ENCODE measurements at regions not wholly inside any gene's neighbourhood (a gene's known extent, or its start where the extent isn't known, plus 50 kb on each side); places are given as distances from the start of the nearest gene placed in this dataset.

DNA sequence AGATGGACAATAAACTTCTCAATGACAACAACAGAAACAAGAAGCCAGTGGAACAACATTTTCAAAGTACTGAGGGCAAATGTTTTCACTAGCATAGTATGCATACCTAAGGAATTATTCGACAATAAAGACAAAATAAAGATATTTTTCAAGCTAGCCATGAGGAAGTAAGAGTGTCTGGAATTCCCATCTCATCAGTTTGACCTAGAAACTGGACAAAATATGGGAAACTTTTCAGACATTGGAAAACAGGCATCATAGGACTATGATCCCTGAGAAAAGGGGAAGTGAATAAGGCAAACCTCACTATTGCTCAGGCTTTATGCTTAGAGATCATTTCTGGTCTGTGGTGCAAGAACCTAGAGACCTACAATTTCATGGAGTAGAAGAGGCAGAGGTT is 86.3 kb downstream of the OAT start:
- H3K36me3 Mint-ChIP-seq (ENCODE audit: low read depth) = peaks cover 2% of the 10 kb centered on the region
- no peak overlapping the region for H3K27ac Mint-ChIP-seq
- peaks cover 45% of the 10 kb centered on the region for H3K27me3 Mint-ChIP-seq (ENCODE audit: low read depth)
- no peak overlapping the region for H3K4me3 Mint-ChIP-seq
- H3K9me3 Mint-ChIP-seq = peaks cover 16% of the 10 kb centered on the region
- H3K4me1 Mint-ChIP-seq (ENCODE audit: low read depth) = peaks cover 3% of the 10 kb centered on the region

DNA sequence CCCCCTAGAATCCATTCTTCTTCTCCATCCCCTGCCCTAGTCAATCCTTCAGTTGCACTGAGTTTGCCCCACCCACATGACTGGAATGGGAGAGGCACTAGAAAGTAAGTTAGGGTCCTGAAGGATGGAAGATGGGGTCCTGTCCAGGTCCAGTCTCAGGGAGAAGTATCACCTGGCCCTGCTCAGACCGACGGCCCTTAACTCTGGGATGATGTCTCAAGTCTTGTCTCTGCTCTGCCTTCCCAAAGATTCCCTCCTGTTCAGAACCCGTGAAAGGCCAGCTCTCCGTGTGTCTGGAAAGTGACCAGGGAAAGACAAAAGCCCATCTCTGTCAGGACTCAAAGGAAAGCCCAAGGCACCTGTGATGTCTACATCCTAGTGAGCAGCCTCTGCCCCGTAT is 88.8 kb downstream of the OAT start:
- Mint-ChIP-seq H3K27ac (no peak overlapping the region), H3K4me1 (ENCODE audit: low read depth) (peaks cover 3% of the 10 kb centered on the region), H3K4me3 (no peak overlapping the region), H3K27me3 (ENCODE audit: low read depth) (peaks cover 38% of the 10 kb centered on the region), H3K9me3 (peaks cover 16% of the 10 kb centered on the region), H3K36me3 (ENCODE audit: low read depth) (peaks cover 2% of the 10 kb centered on the region)

DNA sequence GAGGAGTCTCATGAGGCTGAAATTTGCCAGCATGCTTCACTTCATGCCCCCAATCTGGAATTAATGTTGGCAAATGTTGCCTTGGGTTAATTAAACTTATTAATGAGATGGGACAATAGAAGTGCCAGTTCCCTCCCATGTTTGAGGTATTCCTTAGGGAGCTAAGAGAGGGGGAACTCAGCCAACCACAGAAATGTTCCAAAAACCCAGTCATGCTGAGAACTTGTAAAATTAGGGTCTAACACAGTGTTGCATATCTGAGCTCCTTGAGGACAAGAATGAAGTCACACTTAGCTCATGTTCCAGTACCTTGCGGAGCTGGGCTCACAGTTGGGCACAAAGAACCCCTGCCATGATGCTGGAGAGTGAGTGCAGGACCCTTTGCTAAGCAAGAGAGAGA is 89.4 kb downstream of the OAT start:
- Mint-ChIP-seq H3K36me3 (ENCODE audit: low read depth) (peaks cover 2% of the 10 kb centered on the region), H3K27ac (no peak overlapping the region), H3K4me1 (ENCODE audit: low read depth) (peaks cover 3% of the 10 kb centered on the region), H3K27me3 (ENCODE audit: low read depth) (peaks cover 38% of the 10 kb centered on the region), H3K4me3 (no peak overlapping the region), H3K9me3 (peaks cover 16% of the 10 kb centered on the region)

DNA sequence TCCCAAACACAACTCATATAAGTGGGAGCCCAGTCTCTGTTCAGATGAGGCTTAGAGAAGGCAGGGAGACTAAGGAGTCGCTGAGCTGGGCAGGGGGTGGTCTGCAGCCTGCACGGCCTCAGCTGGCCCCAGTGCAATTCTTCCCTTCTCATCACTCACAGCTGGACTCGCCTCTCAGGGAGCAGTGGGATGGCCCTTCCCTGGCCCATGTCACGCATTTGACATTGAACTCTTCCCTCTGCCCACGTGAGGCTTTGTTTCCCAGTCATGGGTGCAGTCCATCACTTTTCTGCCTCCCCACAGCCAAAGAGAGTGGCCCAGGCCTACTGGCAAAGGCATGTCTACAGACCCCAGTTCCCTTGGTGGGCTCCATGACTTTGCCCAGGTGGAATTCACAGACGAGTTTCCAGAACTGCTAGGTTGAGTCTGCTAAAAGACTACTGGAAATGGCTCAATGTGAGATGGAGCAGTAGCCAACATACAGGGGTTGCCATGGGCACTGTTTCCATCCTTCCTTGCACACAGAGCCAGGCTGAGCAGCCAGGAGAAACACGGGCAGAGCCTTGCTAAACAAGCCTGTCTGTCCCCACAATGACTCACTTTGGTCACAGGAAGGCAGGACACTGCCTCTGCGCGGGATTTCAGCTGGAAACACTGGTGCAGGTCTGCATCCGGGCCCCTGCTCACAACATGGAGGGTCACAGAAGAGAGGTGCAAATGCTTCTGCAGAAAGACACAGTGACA is 90.1 kb downstream of the OAT start:
- Mint-ChIP-seq H3K4me1 (ENCODE audit: low read depth) (peaks cover 3% of the 10 kb centered on the region), H3K27me3 (ENCODE audit: low read depth) (peaks cover 38% of the 10 kb centered on the region), H3K9me3 (peaks cover 16% of the 10 kb centered on the region), H3K4me3 (no peak overlapping the region), H3K27ac (no peak overlapping the region), H3K36me3 (ENCODE audit: low read depth) (peaks cover 2% of the 10 kb centered on the region)

DNA sequence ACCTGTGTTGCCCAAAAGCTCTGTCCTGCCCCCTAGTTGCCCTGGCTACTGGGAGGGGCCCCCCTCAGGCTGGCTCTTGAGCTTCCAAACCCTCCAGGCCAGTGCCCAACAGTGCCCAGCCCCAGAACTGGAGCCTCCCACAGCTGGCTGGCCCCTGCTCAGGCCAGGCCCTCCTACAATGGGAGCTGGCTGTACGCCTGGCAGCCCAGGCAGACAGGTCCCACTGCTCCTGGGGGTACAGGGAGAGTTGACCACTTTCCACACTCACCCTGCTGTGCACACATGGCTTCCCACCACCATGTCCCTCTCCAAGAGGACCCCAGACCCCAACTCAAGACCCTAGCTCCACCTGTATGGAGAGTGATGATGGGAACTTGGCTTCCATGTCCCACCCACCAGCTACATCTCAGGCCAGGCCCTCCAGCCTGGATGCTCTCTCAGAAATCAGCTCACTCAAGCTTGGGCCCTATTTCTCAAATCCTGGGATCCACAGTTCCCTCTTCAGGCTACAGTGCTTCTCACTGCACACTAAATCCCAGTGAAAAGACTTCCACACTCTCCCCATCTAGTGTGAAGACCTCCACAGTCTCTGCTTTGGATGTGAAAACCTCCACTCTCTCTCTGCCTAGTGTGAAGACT is 92.6 kb downstream of the OAT start:
- H3K9me3 Mint-ChIP-seq = peaks cover under 1% of the 10 kb centered on the region
- no peaks in the 10 kb centered on the region for H3K36me3 Mint-ChIP-seq (ENCODE audit: low read depth)
- peaks cover 15% of the 10 kb centered on the region for H3K27me3 Mint-ChIP-seq (ENCODE audit: low read depth)
- H3K4me1 Mint-ChIP-seq (ENCODE audit: low read depth) = peaks cover 3% of the 10 kb centered on the region
- no peak overlapping the region for H3K4me3 Mint-ChIP-seq
- H3K27ac Mint-ChIP-seq = no peak overlapping the region

DNA sequence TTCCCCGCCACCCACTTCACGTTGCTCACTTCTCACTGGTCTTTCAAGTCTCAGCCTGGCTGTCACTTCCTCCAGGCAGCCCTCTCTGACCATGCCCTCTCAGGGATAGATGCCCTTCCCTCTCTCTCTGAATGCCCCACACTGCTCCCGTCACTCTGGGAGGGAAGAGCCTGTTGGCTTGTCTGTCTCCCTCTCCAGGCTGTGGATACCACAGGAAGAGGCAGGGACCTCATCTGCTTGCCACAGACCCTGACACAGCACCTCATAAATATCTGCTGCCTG is 93.1 kb downstream of the OAT start:
- peaks cover 10% of the 10 kb centered on the region for H3K27me3 Mint-ChIP-seq (ENCODE audit: low read depth)
- no peak overlapping the region for H3K27ac Mint-ChIP-seq
- peaks cover 3% of the 10 kb centered on the region for H3K4me1 Mint-ChIP-seq (ENCODE audit: low read depth)
- no peak overlapping the region for H3K4me3 Mint-ChIP-seq
- H3K9me3 Mint-ChIP-seq = no peaks in the 10 kb centered on the region
- no peaks in the 10 kb centered on the region for H3K36me3 Mint-ChIP-seq (ENCODE audit: low read depth)

DNA sequence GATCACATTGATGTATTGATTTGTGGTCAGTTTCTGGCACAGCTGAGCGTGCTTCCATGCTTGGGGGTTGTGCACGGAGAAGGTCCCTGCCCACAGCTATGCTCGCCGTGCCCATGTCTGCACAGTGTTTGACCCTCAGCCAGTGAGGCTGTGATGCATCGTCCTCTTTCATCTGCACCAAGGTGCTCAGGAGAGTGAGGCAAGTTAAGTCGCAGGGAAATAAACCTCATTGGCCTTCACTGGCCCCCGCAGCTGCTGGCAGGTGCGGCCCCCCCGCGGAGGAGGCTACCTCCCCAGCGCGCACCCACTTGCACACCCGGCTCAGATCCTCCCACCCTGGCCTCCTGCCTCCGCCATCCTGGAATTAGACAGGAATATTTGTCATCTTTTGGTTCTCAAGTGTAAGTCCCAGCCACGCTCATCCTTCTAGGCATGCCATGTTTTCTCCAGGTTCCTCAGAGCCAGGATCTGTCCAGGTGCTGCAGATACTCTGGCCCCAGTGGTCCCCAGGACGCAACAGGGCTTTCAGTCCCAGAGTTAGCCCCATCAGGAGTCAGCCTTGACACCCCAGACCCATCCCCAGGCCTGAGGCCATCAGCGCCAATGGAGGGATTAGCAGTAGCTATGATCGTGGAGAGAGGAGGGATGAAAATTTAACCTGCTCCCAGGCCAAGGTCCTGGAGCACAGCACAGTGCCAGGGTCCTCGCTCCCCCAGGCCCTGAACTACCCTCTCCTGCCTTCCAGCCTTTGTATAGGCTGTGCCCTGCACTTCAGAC is 93.7 kb downstream of the OAT start:
- no peaks in the 10 kb centered on the region for H3K4me1 Mint-ChIP-seq (ENCODE audit: low read depth)
- H3K4me3 Mint-ChIP-seq = no peak overlapping the region
- no peak overlapping the region for H3K27ac Mint-ChIP-seq
- H3K27me3 Mint-ChIP-seq (ENCODE audit: low read depth) = peaks cover 4% of the 10 kb centered on the region
- no peaks in the 10 kb centered on the region for H3K9me3 Mint-ChIP-seq
- no peaks in the 10 kb centered on the region for H3K36me3 Mint-ChIP-seq (ENCODE audit: low read depth)

DNA sequence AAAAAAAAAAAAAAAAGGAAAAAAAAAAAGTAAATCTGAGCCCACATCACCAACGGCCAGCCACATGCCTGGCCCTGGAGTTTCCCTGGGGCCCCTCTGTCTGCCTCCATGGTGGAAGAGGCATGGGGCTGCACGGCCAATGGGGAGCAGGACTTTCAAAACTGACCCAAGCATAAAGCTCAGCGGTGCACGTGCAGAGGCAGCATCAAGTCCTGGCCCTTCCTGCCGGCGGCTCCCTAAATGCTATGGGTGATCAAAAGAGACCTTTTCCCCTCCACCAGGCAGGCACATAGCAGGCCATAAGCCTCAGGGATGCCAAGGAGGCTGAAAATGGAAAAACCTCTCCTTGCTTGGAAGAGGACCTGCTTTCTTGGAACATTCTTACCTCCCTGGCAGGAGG is 94.3 kb downstream of the OAT start:
- Mint-ChIP-seq H3K36me3 (ENCODE audit: low read depth) (no peaks in the 10 kb centered on the region), H3K4me1 (ENCODE audit: low read depth) (no peaks in the 10 kb centered on the region), H3K9me3 (no peaks in the 10 kb centered on the region)

DNA sequence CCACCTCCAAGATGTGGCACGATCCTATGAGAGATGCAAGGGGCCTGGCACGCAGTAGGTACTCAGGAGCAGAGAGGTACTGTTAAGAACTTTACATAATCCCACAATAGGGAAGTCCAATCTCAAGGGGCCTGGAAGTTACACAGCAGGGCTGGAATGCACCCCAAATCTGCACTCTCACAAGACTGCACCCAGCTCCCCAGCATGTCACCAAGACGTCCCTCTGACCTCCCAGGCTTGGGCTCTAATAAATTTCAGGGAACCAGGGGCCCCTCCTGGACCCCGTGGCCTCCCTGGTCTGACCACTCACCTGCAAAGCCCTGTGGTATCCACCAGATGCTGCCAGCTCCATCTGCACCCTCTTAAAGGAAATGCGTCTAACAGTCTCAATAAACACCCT is 94.9 kb downstream of the OAT start:
- H3K4me1 Mint-ChIP-seq (ENCODE audit: low read depth) = no peaks in the 10 kb centered on the region
- H3K27ac Mint-ChIP-seq = no peak overlapping the region
- no peaks in the 10 kb centered on the region for H3K36me3 Mint-ChIP-seq (ENCODE audit: low read depth)
- H3K4me3 Mint-ChIP-seq = no peak overlapping the region
- H3K27me3 Mint-ChIP-seq (ENCODE audit: low read depth) = no peaks in the 10 kb centered on the region
- H3K9me3 Mint-ChIP-seq = no peaks in the 10 kb centered on the region

More for the DNA sequence above, 94.3 kb downstream of the OAT start:
- Mint-ChIP-seq H3K27me3 (ENCODE audit: low read depth) (no peaks in the 10 kb centered on the region), H3K4me3 (no peak overlapping the region), H3K27ac (no peak overlapping the region)

DNA sequence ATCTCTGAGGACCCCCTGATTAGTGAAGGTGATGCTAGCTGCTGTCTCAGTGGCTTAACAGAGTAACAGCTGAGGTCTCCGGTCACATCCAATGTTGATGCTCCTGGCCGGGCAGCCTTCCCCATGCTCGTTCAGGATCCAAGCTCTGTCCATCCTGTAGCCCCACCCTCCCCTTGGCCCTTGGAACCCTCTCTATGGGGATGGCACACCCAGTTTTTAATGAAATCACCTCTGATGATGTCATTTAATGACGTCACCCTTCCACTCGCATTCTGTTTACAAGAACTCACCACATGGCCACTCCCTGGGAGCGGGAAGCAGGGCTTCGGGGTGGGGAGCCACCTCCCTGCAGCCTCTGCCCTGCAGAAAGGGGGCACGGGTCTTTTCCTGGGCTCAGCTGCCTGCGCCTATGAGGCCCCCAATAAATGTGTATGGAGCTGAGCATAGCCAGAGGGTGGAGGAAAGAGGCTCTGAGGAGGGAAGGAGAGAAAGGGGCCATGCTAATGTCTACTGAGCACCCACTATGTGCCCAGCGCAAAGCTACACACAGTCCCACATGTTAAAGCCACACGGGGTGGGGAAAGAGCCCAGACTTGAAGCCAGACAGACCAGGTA is 95.5 kb downstream of the OAT start:
- no peaks in the 10 kb centered on the region for H3K36me3 Mint-ChIP-seq (ENCODE audit: low read depth)
- H3K27ac Mint-ChIP-seq = no peak overlapping the region
- no peaks in the 10 kb centered on the region for H3K4me1 Mint-ChIP-seq (ENCODE audit: low read depth)
- no peaks in the 10 kb centered on the region for H3K9me3 Mint-ChIP-seq
- no peaks in the 10 kb centered on the region for H3K27me3 Mint-ChIP-seq (ENCODE audit: low read depth)
- H3K4me3 Mint-ChIP-seq = no peak overlapping the region

DNA sequence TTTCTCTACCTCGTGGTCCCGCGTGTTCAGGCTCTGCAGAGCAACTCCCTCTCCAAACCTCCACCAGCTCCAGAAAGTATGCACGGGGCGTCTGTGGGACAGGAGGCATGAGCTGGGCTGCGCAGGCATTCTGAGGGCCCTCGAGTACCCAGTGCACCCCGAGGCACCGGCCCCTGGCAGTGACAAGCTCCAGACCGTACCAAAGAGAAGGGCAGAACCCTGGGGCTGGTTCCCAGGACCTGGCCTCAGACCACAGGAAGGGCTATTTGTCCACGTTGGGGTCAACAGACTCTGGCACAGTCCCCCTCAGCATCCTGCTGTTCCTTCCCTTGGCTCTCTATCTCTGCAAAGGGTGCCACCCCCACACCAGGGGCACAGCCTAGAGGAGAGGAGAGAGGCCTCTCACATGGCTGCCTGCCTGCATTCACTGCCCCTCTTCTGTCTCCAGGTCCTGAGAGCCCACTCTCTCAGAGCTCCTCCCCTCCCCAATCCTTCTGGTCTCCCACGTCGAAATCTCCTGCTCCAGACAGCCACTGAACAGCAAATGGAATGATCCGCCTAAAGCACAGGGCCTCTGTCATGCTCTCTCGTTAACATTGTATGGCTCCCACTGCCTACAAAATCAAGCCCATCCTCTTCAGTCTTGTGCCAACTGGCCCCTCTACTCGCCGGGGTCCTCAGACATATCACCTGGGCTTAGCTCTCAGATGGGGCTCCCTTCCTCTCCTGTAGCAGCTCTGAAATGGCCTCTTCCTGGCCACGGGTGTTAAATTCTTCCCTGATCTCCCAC is 96.3 kb downstream of the OAT start:
- H3K4me3 Mint-ChIP-seq = no peak overlapping the region
- H3K27me3 Mint-ChIP-seq (ENCODE audit: low read depth) = no peaks in the 10 kb centered on the region
- H3K27ac Mint-ChIP-seq = no peak overlapping the region
- H3K4me1 Mint-ChIP-seq (ENCODE audit: low read depth) = no peaks in the 10 kb centered on the region
- no peaks in the 10 kb centered on the region for H3K9me3 Mint-ChIP-seq
- H3K36me3 Mint-ChIP-seq (ENCODE audit: low read depth) = no peaks in the 10 kb centered on the region

DNA sequence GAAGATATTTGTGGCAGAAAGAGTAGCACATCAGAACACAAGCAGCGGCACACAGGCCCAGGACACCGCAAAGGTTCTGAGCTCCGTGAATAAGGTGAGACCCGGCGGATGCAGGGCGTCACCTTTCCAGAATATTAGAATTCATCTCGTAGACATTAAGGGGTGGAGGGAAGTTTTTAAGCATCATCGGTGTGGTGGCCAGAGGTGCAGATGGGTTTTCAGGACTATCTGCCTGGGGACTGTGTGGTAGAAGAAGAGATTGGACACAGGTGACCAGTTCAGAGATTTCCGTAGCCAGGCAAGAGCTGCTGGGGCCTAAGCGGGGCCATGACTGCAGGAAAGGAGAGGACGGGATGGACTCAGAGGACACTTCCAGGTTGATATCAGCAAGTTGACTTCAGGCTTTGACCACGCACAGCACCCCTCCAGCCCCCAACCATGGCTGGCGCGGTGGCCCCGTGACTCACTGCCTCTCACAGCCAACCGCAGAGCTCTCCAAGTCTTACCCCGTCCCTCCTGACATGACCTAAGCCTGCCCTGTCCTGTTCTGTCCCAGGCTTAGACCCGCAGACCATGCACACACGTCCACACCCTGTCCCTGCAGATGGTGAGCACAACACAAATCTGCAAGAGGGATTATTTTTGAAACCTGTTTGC is 97.2 kb downstream of the OAT start:
- Mint-ChIP-seq H3K27ac (no peak overlapping the region), H3K27me3 (ENCODE audit: low read depth) (no peaks in the 10 kb centered on the region), H3K9me3 (no peaks in the 10 kb centered on the region), H3K36me3 (ENCODE audit: low read depth) (no peaks in the 10 kb centered on the region), H3K4me3 (no peak overlapping the region), H3K4me1 (ENCODE audit: low read depth) (no peaks in the 10 kb centered on the region)

DNA sequence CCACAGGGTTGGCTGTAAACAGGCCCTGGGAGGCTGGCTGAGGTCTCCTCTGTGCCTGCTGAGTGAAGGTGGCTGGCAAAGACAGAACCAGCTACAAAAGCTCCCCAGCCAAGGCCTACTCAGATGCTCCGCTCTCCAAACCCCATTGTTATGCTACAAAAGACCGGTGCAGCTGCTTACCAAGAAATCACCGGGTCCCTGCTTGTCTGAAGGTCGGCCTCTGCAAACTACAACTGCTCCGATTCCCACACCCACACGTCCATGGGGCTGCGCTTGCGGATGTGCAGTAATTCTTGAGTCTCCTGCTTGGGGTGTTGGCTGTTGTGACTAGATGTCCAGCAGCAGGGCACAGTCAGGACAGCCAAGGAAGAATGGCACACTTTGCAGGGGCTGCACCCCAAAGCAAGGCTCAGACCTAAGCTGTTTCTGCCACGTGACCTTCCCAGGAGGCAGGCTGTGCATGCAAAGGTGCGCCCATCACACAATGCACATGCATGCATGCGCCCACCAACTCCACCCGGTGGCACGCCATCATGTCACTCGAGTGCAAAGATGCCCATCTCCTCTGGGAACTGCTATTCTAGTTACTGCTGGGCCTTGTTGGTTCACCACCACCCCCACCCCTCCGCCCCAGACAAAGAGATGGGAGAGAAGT is 97.8 kb downstream of the OAT start:
- no peaks in the 10 kb centered on the region for H3K36me3 Mint-ChIP-seq (ENCODE audit: low read depth)
- no peak overlapping the region for H3K4me3 Mint-ChIP-seq
- no peaks in the 10 kb centered on the region for H3K4me1 Mint-ChIP-seq (ENCODE audit: low read depth)
- H3K27me3 Mint-ChIP-seq (ENCODE audit: low read depth) = no peaks in the 10 kb centered on the region
- H3K27ac Mint-ChIP-seq = no peak overlapping the region
- H3K9me3 Mint-ChIP-seq = no peaks in the 10 kb centered on the region
